ENCODE measurements at regions not wholly inside any gene's neighbourhood (a gene's known extent, or its start where the extent isn't known, plus 50 kb on each side); places are given as distances from the start of the nearest gene placed in this dataset.

DNA sequence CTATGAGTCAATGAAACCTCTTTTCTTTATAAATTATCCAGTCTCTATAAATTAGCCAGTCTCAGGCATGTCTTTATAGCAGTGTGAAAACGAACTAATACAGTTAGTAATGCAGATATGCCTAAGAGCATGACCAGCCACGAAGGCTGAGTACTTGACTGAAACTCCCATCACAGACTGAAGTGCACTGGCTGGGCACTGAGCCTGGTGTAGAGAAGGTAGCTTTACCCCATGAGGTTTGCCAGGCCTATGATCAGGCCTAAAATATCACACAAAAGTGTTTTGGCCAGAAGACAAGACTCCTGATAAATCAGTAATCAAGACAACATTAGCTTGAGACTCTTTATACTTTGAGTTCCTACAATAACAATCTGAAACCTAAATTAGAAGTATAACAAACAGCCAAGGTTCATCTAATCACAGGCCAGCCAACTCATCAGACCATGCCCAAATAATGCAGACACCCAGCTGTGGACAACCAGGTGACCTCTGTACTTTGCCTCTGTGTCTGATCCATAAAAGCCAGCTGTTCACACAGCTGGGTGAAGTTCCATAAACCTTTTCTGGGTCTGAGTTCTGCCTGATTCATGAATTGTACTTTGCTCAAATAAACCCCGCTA lies 771.8 kb upstream of the SLITRK1 start:
- Histone ChIP-seq H3K4me3 (ENCODE audit: low read length) (no peak overlapping the region), H3K4me2 (ENCODE audit: low read length) (no peak overlapping the region), H2AFZ (ENCODE audit: low read length) (no peak overlapping the region), H3K4me1 (ENCODE audit: insufficient read depth, low read length) (peaks cover 12% of the 10 kb centered on the region), H3K9ac (ENCODE audit: low read length) (no peak overlapping the region), H3K27me3 (ENCODE audit: low read length) (no peaks in the 10 kb centered on the region), H3K9me3 (ENCODE audit: low read length) (no peaks in the 10 kb centered on the region), H3K9me2 (replicated peaks; ENCODE audit: low read length) (no peaks in the 10 kb centered on the region), H3F3A (ENCODE audit: low read length, unreplicated experiment) (no peaks in the 10 kb centered on the region), H3K36me3 (ENCODE audit: low read depth, low read length) (no peaks in the 10 kb centered on the region), H3K79me2 (ENCODE audit: low read length) (no peaks in the 10 kb centered on the region), H3K27ac (ENCODE audit: low read length) (no peak overlapping the region), H4K20me1 (ENCODE audit: low read length) (no peaks in the 10 kb centered on the region)
- ChIA-PET POLR2A (ENCODE audit: unreplicated experiment) (no interaction called here), CTCF (no interaction called here)
- DNase-seq, result no peak
- TF ChIP-seq, protein P1, sequence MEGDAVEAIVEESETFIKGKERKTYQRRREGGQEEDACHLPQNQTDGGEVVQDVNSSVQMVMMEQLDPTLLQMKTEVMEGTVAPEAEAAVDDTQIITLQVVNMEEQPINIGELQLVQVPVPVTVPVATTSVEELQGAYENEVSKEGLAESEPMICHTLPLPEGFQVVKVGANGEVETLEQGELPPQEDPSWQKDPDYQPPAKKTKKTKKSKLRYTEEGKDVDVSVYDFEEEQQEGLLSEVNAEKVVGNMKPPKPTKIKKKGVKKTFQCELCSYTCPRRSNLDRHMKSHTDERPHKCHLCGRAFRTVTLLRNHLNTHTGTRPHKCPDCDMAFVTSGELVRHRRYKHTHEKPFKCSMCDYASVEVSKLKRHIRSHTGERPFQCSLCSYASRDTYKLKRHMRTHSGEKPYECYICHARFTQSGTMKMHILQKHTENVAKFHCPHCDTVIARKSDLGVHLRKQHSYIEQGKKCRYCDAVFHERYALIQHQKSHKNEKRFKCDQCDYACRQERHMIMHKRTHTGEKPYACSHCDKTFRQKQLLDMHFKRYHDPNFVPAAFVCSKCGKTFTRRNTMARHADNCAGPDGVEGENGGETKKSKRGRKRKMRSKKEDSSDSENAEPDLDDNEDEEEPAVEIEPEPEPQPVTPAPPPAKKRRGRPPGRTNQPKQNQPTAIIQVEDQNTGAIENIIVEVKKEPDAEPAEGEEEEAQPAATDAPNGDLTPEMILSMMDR (conservative IDR thresholded peaks at IDR 0.05; ENCODE audit: low read depth, low read length), result no peak
- TF ChIP-seq EZH2 (IDR thresholded peaks at IDR 0.05; ENCODE audit: low read length, unreplicated experiment) (no peak), EZH2phosphoT487 (IDR thresholded peaks at IDR 0.05; ENCODE audit: borderline replicate concordance, low read length) (no peak)
- intact Hi-C loops (cut with micrococcal nuclease), result no loop called here
- BruUV-seq (replicated peaks), result no TSS peak
- ATAC-seq, result no peak

DNA sequence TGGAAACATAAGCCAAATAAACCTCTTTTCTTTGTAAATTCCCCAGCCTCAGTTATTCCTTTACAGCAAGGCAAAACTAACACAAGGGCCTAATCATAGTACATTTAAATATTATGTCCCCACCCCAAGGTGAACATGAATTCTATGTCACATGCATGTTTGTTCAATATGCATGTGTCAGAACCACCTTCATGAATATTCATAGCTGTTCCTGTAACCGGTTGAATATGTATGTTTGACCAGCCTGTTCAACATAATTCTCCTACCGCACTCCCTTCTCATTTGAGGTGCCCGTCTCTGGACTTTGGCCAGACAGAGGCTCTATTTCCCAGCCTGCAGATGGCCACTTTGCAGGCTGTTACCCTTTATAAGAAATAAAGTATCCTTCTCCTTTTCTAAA lies 769.4 kb upstream of the SLITRK1 start:
- intact Hi-C loops (cut with micrococcal nuclease), result no loop called here
- H3K27me3 ChIP-seq (ENCODE audit: low read length), result no peaks in the 10 kb centered on the region
- H2AFZ ChIP-seq (ENCODE audit: low read length), result no peak overlapping the region
- no TSS peak for BruUV-seq (replicated peaks)
- H3F3A ChIP-seq (ENCODE audit: low read length, unreplicated experiment), result no peaks in the 10 kb centered on the region
- no peak for DNase-seq
- H3K9me2 ChIP-seq (replicated peaks; ENCODE audit: low read length), result no peaks in the 10 kb centered on the region
- no peak for ATAC-seq
- H3K4me3 ChIP-seq (ENCODE audit: low read length), result no peak overlapping the region
- H4K20me1 ChIP-seq (ENCODE audit: low read length), result no peaks in the 10 kb centered on the region
- H3K36me3 ChIP-seq (ENCODE audit: low read depth, low read length), result no peaks in the 10 kb centered on the region; the same call in 1 of the 2 replicates
- no peak for TF ChIP-seq EZH2 (IDR thresholded peaks at IDR 0.05; ENCODE audit: low read length, unreplicated experiment)
- no peak for TF ChIP-seq EZH2phosphoT487 (IDR thresholded peaks at IDR 0.05; ENCODE audit: borderline replicate concordance, low read length)
- TF ChIP-seq, protein P1 (conservative IDR thresholded peaks at IDR 0.05; ENCODE audit: low read depth, low read length), result no peak
- peak overlapping the region; percentile 12; the same call in 1 of the 2 replicates for H3K27ac ChIP-seq (ENCODE audit: low read length)
- no peak overlapping the region for H3K4me2 ChIP-seq (ENCODE audit: low read length)
- peaks cover 12% of the 10 kb centered on the region for H3K4me1 ChIP-seq (ENCODE audit: insufficient read depth, low read length)
- POLR2A ChIA-PET (ENCODE audit: unreplicated experiment), result no interaction called here
- no peaks in the 10 kb centered on the region for H3K79me2 ChIP-seq (ENCODE audit: low read length)
- no peaks in the 10 kb centered on the region for H3K9me3 ChIP-seq (ENCODE audit: low read length)
- CTCF ChIA-PET, result no interaction called here
- H3K9ac ChIP-seq (ENCODE audit: low read length), result no peak overlapping the region

DNA sequence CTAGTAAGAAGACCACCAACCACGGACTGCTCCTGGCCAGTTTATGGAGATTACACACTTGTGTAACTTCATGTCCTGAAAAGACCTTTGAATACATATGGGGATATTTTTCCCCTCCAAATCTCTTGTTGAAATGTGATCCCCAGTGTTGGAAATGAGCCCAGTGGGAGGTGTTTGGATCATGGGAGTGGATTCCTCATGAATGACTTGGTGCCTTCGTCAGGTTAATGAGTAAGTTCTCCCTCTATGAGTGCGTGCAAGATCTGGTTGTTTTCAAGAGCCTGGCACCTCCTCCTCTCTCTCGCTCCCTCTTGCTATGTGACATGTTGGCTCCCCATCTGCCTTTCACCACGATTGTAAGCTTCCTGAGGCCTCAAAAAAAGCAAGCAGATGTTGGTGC lies 769.0 kb upstream of the SLITRK1 start:
- no peaks in the 10 kb centered on the region for H3K79me2 ChIP-seq (ENCODE audit: low read length)
- no peaks in the 10 kb centered on the region for H3K9me2 ChIP-seq (replicated peaks; ENCODE audit: low read length)
- H3K4me2 ChIP-seq (ENCODE audit: low read length), result no peak overlapping the region
- no peaks in the 10 kb centered on the region for H4K20me1 ChIP-seq (ENCODE audit: low read length)
- POLR2A ChIA-PET (ENCODE audit: unreplicated experiment), result no interaction called here
- H2AFZ ChIP-seq (ENCODE audit: low read length), result no peak overlapping the region
- peak overlapping the region; percentile 30 for H3K27ac ChIP-seq (ENCODE audit: low read length)
- no peak overlapping the region for H3K9ac ChIP-seq (ENCODE audit: low read length)
- no TSS peak for BruUV-seq (replicated peaks)
- intact Hi-C loops (cut with micrococcal nuclease), result no loop called here
- no peaks in the 10 kb centered on the region for H3K9me3 ChIP-seq (ENCODE audit: low read length)
- ATAC-seq (peak; percentile 37; the same call in 1 of the 2 replicates), DNase-seq (peak; percentile 65)
- H3K4me3 ChIP-seq (ENCODE audit: low read length), result no peak overlapping the region
- H3K4me1 ChIP-seq (ENCODE audit: insufficient read depth, low read length), result peaks cover 12% of the 10 kb centered on the region
- no peaks in the 10 kb centered on the region for H3F3A ChIP-seq (ENCODE audit: low read length, unreplicated experiment)
- no peaks in the 10 kb centered on the region; the same call in 1 of the 2 replicates for H3K36me3 ChIP-seq (ENCODE audit: low read depth, low read length)
- CTCF ChIA-PET, result no interaction called here
- no peaks in the 10 kb centered on the region for H3K27me3 ChIP-seq (ENCODE audit: low read length)
- no peak for TF ChIP-seq EZH2 (IDR thresholded peaks at IDR 0.05; ENCODE audit: low read length, unreplicated experiment)
- TF ChIP-seq, protein P1 (conservative IDR thresholded peaks at IDR 0.05; ENCODE audit: low read depth, low read length), result no peak
- TF ChIP-seq EZH2phosphoT487 (IDR thresholded peaks at IDR 0.05; ENCODE audit: borderline replicate concordance, low read length), result no peak
